Activated CD4-positive, alpha-beta T cell treated with anti-CD3 and anti-CD28 coated beads, Interleukin-2, amount 10 ng/mL, durations not matched to agents 24 days and 14 days (primary cell): ENCODE measurements at regions not wholly inside any gene's neighbourhood (a gene's known extent, or its start where the extent isn't known, plus 50 kb on each side); places are given as distances from the start of the nearest gene placed in this dataset.

Experiments used
- DNase-seq: peaks from one replicate; pipeline ENCODE4 v3.0.0; 2022
- H3K27ac Mint-ChIP-seq: one replicate; pipeline ENCODE4 v1.8.0; 2022; ENCODE audit warnings: mild to moderate bottlenecking, mixed read lengths
- H3K27me3 Mint-ChIP-seq: one replicate; pipeline ENCODE4 v1.8.0; 2022; ENCODE audit warnings: mixed read lengths
- H3K36me3 Mint-ChIP-seq: one replicate; pipeline ENCODE4 v1.8.0; 2022; ENCODE audit warnings: low read depth, mild to moderate bottlenecking, mixed read lengths
- H3K4me1 Mint-ChIP-seq: one replicate; pipeline ENCODE4 v1.8.0; 2021; ENCODE audit warnings: mixed read lengths
- H3K4me3 Mint-ChIP-seq: one replicate; pipeline ENCODE4 v1.8.0; 2022; ENCODE audit warnings: mild to moderate bottlenecking, moderate library complexity, mixed read lengths
- H3K9me3 Mint-ChIP-seq: one replicate; pipeline ENCODE4 v1.8.0; 2021; ENCODE audit warnings: mixed read lengths
- intact Hi-C: fragments of 100-400 bp; cut with micrococcal nuclease; formaldehyde crosslinking; loops from one replicate; pipeline ENCODE4 v1.15.1; 2023

DNA sequence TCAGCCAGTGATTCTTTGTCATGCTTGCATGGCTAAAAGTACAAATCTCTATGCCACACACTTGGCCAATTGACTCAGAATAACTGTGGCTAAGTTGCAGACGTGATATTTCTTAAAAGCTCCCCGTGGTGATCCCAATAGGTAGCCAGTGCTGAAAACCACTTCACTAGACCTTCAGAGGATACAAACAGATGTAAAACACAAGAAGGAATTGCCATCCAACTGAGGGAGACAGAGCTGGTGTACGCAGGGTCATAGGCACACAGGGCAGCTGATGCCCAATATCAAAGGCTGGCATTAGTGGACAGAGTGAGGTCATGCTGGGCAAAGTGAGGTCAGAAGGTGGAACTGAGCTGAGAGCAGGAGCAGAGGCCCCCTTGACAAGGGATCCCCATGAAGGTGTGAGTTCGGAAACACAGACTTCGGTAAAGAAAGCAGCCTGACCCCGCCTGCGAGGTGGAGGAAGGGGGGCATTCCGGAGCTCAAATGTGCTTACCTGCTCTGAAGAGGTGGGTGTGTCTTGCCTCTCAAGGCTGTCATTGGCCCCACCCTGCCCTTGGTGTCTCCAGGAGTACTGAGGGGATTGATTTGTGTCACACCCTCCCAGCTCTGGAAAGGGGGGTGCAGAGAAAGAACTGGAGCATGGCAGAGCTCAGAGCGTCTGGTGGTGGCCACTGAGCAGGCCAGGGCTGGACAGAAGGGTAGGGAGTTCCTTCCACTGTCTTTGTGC, 344.9 kb upstream of the B3GAT1 start:
- no peak overlapping the region for H3K4me3 Mint-ChIP-seq
- no peaks in the 10 kb centered on the region for H3K4me1 Mint-ChIP-seq
- H3K27ac Mint-ChIP-seq = no peak overlapping the region
- no peaks in the 10 kb centered on the region for H3K36me3 Mint-ChIP-seq
- intact Hi-C loops = no loop called here
- no peak for DNase-seq
- H3K27me3 Mint-ChIP-seq = no peaks in the 10 kb centered on the region
- no peaks in the 10 kb centered on the region for H3K9me3 Mint-ChIP-seq

DNA sequence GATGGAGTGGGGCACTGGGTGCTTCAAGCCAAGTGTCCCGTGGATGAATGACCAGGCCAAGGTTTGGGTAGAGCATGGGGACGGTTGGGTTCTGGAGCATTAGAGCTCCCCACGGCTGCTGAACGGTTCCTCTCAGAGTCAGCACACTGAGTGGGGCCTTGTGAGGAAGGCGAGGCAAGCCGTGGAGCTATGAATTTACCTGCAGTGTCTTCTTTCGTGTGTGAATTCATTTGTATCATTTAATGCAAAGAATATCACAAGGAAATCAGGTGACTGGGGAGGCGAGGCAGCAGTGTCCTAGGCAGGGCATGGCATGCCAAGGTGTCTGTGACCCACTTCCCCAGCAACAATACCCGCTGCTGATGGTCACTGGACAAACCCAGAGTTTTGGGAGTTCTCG, 343.5 kb upstream of the B3GAT1 start:
- Mint-ChIP-seq H3K4me3 (no peak overlapping the region), H3K36me3 (no peaks in the 10 kb centered on the region), H3K27ac (no peak overlapping the region), H3K4me1 (no peaks in the 10 kb centered on the region), H3K27me3 (no peaks in the 10 kb centered on the region), H3K9me3 (no peaks in the 10 kb centered on the region)
- DNase-seq = no peak
- intact Hi-C loops = no loop called here

DNA sequence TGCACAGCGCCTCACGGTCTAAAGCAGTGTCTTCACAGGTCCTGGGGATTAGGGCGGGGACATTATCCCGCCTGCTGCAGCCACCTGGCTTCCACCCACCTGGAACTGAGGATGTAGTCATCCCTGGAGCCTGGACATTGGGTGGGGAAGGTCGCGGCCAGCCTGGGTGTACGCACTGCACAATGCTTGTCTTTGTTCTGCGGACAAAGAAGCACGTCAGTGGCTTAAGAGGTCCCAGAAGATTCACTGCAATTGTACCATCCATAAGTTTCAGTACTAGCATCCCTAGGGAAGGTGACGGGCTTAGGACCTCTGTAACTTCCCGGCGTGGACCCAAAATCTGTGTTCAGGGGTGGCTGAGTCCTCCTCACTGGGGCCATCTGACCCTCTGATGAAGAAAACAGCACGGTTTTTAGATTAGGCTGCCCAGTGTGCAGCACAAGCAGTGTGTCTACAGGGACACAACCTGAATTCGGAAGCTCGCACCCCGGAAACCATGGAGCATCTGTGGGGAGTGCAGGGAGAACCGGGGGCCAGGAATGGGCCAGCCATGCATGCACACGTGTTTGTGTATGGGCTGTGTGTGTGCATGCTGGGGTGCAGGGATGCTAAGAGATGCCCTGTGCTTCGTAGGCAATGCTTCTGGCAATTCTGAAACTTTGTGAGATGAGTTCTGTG, 342.6 kb upstream of the B3GAT1 start:
- Mint-ChIP-seq H3K9me3 (no peaks in the 10 kb centered on the region), H3K4me3 (no peak overlapping the region), H3K4me1 (no peaks in the 10 kb centered on the region)

DNA sequence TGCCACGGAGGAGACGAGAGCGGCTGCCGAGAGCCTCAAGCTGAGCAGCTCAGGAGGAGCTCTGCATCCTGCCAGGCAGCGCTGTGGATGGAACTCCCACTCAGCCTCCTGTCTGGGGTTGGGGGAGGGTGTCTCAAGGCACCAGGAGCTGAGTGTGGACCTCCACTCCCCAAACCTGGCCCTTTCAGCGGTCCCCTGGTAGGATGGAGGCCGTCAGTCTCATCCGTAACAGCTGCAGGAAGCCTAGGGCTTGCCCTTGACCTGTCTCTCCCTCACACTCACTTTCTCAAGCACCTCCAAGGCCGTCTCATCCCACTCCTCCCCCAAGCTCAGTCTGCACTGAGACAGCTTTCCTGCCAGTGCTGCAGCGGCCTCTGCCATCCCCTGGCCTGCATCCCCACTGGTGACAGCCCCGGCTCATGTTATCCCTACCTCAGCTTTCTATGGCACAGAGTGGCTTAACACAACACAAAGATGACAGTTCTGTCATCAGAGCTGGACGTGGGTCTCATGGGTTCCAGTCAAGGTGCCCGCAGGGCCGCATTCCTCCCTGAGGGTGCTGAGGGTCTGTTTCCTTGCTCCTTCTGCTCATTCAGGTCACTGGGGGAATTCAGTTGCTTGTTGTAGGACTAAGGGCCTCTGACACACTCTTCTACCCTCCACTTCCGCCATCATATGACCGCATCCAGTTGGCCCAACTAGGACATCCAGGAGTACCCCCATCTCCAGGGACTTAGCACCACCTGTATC, 341.9 kb upstream of the B3GAT1 start:
- H3K4me3 Mint-ChIP-seq = no peak overlapping the region
- no peaks in the 10 kb centered on the region for H3K36me3 Mint-ChIP-seq
- no peak for DNase-seq
- H3K9me3 Mint-ChIP-seq = no peaks in the 10 kb centered on the region
- H3K27me3 Mint-ChIP-seq = no peaks in the 10 kb centered on the region
- intact Hi-C loops = no loop called here
- no peaks in the 10 kb centered on the region for H3K4me1 Mint-ChIP-seq
- no peak overlapping the region for H3K27ac Mint-ChIP-seq

More for the DNA sequence above, 342.6 kb upstream of the B3GAT1 start:
- DNase-seq = no peak
- intact Hi-C loops = no loop called here
- H3K36me3 Mint-ChIP-seq = no peaks in the 10 kb centered on the region
- H3K27me3 Mint-ChIP-seq = no peaks in the 10 kb centered on the region
- H3K27ac Mint-ChIP-seq = no peak overlapping the region

DNA sequence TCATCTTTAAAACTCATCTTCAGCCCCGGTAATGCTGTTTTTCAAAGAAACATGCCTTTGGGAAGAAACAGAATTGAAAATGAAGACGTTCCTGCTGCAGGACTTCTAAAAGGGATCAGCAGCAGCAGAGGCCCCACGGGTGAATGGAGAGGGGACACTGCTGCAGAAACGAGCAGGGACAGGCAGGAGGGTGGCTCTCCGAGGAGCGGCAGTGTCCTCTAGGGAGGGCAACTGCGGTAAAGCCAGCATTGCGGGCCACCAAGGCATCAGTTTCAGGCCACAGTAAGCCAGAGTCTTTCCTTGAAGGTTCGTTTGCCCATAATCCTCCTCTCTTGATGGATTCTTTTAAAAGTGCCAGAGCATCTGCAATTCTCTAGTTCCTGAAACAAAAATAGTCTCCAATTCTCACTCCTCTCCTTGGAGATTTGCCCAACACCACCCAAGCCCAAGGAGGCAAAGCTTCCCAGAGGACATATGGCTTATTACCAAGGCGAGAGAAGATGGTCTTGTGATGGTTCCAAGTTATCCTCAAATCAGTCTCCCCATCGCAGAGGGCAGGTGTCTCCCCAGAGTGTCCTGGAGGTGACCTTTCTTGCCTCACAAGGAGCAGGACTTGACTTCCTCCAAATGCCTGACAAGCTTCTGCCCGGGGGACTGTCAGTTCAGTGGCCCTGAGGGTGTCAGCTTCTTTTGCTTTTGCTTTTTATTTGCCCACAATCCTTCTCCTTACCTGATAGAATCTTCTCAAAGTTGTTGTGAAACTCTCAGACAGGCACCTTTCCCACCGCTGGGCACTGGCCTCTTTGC, 341.1 kb upstream of the B3GAT1 start:
- H3K4me1 Mint-ChIP-seq = no peaks in the 10 kb centered on the region
- H3K9me3 Mint-ChIP-seq = no peaks in the 10 kb centered on the region
- H3K4me3 Mint-ChIP-seq = no peak overlapping the region
- no peaks in the 10 kb centered on the region for H3K27me3 Mint-ChIP-seq
- no peaks in the 10 kb centered on the region for H3K36me3 Mint-ChIP-seq
- no peak overlapping the region for H3K27ac Mint-ChIP-seq
- no peak for DNase-seq
- intact Hi-C loops = no loop called here

DNA sequence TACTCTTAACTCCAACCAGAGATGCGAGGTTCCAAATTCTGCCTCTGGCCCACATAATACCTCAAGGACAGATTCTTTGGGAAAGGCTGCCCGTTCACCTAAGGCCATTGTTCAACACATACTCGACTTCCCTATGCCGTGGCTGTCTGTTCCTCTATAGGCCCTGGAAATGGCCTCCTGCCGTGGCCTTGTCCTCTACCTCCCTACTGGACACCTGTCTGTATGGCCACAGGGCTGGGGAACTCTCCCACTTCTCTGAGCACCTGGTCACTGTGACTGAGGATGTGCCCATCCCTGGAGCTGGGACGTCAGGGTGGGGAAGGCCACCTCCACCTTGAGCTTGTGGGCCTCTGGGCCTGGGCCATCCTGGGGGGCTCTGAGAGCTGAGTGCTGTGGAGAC, 340.5 kb upstream of the B3GAT1 start:
- intact Hi-C loops = no loop called here
- no peaks in the 10 kb centered on the region for H3K9me3 Mint-ChIP-seq
- H3K4me3 Mint-ChIP-seq = no peak overlapping the region
- H3K27me3 Mint-ChIP-seq = no peaks in the 10 kb centered on the region
- no peaks in the 10 kb centered on the region for H3K4me1 Mint-ChIP-seq
- H3K27ac Mint-ChIP-seq = no peak overlapping the region
- H3K36me3 Mint-ChIP-seq = no peaks in the 10 kb centered on the region
- no peak for DNase-seq

DNA sequence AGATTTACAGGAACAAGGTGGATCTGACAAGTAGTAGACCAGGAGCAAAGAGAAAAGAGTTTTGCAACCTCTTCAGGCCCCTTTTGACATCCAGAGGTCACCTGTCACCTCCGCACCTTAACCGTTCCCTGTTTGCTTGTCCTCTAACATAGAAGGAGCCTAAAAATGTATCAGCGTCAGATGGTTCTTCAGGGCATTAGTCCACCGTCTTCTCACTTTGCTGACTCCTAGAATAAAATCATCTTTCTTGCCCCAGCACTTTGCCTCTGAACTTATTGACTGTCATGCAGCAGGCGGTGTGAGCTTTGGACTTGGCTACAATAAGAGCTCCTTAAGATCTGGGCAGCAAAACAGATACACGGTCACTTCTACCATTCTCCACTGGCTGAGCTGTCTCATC, 339.7 kb upstream of the B3GAT1 start:
- intact Hi-C loops = no loop called here
- Mint-ChIP-seq H3K27ac (no peak overlapping the region), H3K27me3 (no peaks in the 10 kb centered on the region), H3K4me3 (no peak overlapping the region), H3K9me3 (no peaks in the 10 kb centered on the region), H3K4me1 (no peaks in the 10 kb centered on the region), H3K36me3 (no peaks in the 10 kb centered on the region)
- no peak for DNase-seq

DNA sequence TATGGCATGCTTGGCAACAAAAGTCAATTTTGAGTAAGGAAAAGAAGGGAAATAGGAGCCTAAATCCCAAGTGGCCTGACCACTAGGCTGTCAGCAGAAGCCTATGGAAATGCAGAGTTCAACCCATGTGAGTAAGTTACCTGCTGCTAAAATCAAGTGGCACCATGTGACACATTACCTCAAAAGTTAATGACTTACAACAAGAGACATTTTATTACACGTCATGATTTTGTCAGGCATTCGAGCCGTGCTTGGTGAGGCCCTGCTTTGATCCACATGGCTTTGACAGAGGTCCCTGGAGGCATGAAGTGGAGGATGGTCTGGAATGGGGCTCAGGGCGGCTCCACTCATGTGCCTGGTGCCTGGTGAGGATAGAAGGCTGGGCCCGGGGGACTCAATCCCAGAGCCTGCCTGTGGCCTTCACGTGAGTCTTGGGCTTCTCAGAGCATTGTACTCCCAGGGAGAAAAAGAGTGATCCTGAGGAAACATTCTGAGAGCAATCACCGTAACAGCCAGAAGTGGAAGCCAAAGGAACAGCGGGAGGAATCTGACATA, 339.1 kb upstream of the B3GAT1 start:
- Mint-ChIP-seq H3K4me3 (no peak overlapping the region), H3K9me3 (no peaks in the 10 kb centered on the region), H3K4me1 (no peaks in the 10 kb centered on the region), H3K27me3 (no peaks in the 10 kb centered on the region), H3K36me3 (no peaks in the 10 kb centered on the region), H3K27ac (no peak overlapping the region)
- no peak for DNase-seq
- intact Hi-C loops = no loop called here

DNA sequence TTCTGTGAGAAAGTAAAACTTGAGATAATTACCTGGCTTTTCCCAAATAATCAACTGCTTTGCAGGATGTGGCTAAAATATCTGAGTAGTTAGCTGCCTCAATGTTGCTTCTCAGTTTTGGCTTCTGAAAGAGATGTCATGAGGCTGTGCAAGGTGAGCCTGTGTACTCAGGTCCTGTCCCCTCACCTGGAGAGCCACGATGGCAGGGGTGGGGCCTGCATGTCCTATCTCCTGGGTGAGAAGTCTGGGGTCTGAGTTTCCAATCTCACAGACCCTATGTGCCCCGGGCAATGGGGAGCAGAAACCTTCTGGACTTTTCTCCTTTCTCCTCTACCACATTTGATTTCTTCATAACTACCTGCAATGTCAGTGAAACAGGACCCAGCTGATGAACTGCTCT, 338.6 kb upstream of the B3GAT1 start:
- intact Hi-C loops = no loop called here
- Mint-ChIP-seq H3K9me3 (no peaks in the 10 kb centered on the region), H3K36me3 (no peaks in the 10 kb centered on the region), H3K27ac (no peak overlapping the region), H3K4me3 (no peak overlapping the region), H3K4me1 (no peaks in the 10 kb centered on the region), H3K27me3 (no peaks in the 10 kb centered on the region)
- no peak for DNase-seq

DNA sequence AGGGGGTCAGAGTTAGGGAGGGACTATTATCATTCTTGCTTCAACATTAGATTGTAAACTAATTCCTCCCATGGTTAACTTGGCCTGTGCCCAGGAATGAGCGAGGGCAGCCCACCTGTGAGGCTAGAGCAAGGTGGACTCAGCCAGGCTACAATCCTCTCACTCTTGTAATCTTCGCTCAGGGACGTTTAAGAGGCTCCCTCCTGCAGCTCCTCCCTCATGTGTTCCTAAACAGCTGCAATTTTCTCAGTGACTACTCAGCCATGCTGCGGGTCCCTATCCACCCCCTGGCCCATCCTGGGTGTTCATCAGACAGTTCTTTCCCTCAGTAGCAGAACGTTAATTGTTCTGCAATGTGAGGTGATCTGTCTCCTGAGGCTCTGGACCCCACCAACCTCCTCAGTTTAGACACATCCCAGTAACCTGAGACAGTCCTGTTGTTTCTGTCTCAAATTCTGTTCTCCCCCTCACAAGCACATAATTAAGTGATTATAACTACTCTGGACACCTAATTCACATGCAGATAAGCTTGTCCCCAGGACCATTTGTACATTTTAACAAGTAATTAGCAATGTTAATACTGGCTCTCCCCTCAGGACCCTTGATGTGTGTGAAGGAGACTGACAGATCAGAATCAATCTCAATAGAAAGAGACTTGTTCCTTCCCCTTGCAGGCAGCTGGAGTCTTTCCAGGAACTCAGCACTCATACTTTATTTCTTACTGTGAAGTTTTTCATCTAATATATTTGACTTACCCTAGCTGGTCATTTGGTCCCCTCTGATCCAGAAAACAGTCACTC, 337.2 kb upstream of the B3GAT1 start:
- no peak for DNase-seq
- intact Hi-C loops = no loop called here
- Mint-ChIP-seq H3K4me1 (no peaks in the 10 kb centered on the region), H3K27me3 (no peaks in the 10 kb centered on the region), H3K9me3 (no peaks in the 10 kb centered on the region), H3K27ac (no peak overlapping the region), H3K36me3 (no peaks in the 10 kb centered on the region), H3K4me3 (no peak overlapping the region)

DNA sequence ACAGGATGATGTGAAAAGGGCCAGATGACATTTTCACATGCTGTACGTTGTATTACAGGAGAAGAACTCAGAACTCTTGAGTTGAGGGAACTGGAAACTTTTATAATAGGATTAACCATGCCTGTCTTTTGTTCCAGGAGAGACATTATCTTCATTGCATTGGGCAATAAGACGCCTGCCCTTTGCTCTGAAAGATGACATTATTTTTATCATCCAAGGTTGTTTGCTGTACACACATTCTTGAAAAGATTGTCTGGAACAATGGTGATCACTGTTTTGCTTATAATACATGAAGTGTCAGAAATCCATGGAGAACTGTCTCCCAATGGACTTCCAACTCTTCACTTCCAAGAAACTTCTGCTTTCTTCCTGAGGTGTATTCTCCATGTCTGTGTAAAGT, 334.6 kb upstream of the B3GAT1 start:
- Mint-ChIP-seq H3K27me3 (no peaks in the 10 kb centered on the region), H3K36me3 (no peaks in the 10 kb centered on the region), H3K27ac (no peak overlapping the region), H3K9me3 (no peaks in the 10 kb centered on the region), H3K4me3 (no peak overlapping the region), H3K4me1 (no peaks in the 10 kb centered on the region)
- intact Hi-C loops = no loop called here
- no peak for DNase-seq

DNA sequence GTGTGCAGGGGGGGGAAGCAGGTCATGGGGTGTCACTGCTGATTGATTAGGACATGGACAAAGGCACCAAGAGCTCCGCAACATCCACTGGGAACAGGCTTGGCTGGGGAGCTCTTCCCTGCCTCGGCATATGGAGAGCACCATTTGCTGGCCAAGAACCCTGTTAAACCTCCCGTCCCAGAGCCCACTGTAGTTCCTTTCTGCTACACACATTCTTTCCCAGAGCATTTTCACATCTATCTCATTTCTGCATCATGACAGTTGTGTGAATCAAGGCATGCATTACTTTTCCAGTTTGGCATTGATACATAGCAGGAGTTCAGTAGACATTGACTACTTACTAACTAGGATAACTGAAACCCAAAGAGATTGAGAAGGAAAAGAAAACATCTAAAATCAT, 333.4 kb upstream of the B3GAT1 start:
- intact Hi-C loops = no loop called here
- DNase-seq = no peak
- no peaks in the 10 kb centered on the region for H3K4me1 Mint-ChIP-seq
- no peak overlapping the region for H3K4me3 Mint-ChIP-seq
- H3K27me3 Mint-ChIP-seq = no peaks in the 10 kb centered on the region
- no peaks in the 10 kb centered on the region for H3K36me3 Mint-ChIP-seq
- no peaks in the 10 kb centered on the region for H3K9me3 Mint-ChIP-seq
- no peak overlapping the region for H3K27ac Mint-ChIP-seq

DNA sequence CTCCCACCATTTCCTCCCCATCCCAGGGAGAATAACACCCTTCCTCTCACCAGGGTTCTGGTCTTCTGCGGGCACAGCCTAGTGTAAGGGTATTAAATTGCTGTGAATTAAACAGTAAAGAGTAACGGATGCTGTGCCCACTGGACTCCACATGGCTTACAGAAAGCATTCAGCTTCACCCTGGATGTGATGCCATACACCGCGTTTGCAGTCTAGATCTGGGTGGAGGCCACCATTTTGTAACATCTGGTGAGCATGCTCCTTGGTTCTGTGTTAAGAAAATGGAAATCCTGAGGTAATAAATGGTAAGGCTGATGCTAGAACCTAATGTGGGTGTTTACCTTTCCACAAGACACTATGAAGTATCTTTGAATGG, 331.8 kb upstream of the B3GAT1 start:
- Mint-ChIP-seq H3K27me3 (no peaks in the 10 kb centered on the region), H3K27ac (no peak overlapping the region), H3K4me1 (no peaks in the 10 kb centered on the region), H3K9me3 (no peaks in the 10 kb centered on the region), H3K36me3 (no peaks in the 10 kb centered on the region), H3K4me3 (no peak overlapping the region)
- intact Hi-C loops = no loop called here
- no peak for DNase-seq
